ENCODE measurements at regions not wholly inside any gene's neighbourhood (a gene's known extent, or its start where the extent isn't known, plus 50 kb on each side); places are given as distances from the start of the nearest gene placed in this dataset.
"Not testable (repeated sequence)": the region's sequence is repeated elsewhere in the genome, so short reads cannot be mapped to it uniquely, and the experiment has no call there.

GRCh38 chr5:162274679-162275078, 207.1 kb downstream of the GABRG2 start:
- H3K27ac Mint-ChIP-seq = no peak overlapping the region
- H3K4me3 Mint-ChIP-seq = no peak overlapping the region
- DNase-seq (ENCODE audit: low spot score) = no peak
- H3K4me1 Mint-ChIP-seq (ENCODE audit: low read depth) = no peaks in the 10 kb centered on the region
- H3K36me3 Mint-ChIP-seq (ENCODE audit: low read depth) = no peaks in the 10 kb centered on the region
- no peaks in the 10 kb centered on the region for H3K27me3 Mint-ChIP-seq (ENCODE audit: low read depth)
- H3K9me3 Mint-ChIP-seq = peaks cover 10% of the 10 kb centered on the region

- H3K27ac Mint-ChIP-seq; H3K36me3 Mint-ChIP-seq (ENCODE audit: low read depth); H3K27me3 Mint-ChIP-seq (ENCODE audit: low read depth); DNase-seq (ENCODE audit: low spot score); H3K4me1 Mint-ChIP-seq (ENCODE audit: low read depth); H3K4me3 Mint-ChIP-seq; H3K9me3 Mint-ChIP-seq: not testable (repeated sequence)
Observed at GRCh38 chr5:162275387-162275786, 207.8 kb downstream of the GABRG2 start.

GRCh38 chr5:162282191-162282590, 214.6 kb downstream of the GABRG2 start:
- no peak for DNase-seq (ENCODE audit: low spot score)
- Mint-ChIP-seq H3K27ac (no peak overlapping the region), H3K36me3 (ENCODE audit: low read depth) (no peaks in the 10 kb centered on the region), H3K4me1 (ENCODE audit: low read depth) (no peaks in the 10 kb centered on the region), H3K9me3 (no peaks in the 10 kb centered on the region), H3K4me3 (no peak overlapping the region), H3K27me3 (ENCODE audit: low read depth) (no peaks in the 10 kb centered on the region)

- no peak overlapping the region for H3K27ac Mint-ChIP-seq
- H3K4me3 Mint-ChIP-seq = no peak overlapping the region
- H3K9me3 Mint-ChIP-seq = no peaks in the 10 kb centered on the region
- no peaks in the 10 kb centered on the region for H3K36me3 Mint-ChIP-seq (ENCODE audit: low read depth)
- H3K4me1 Mint-ChIP-seq (ENCODE audit: low read depth) = no peaks in the 10 kb centered on the region
- DNase-seq (ENCODE audit: low spot score) = no peak
- H3K27me3 Mint-ChIP-seq (ENCODE audit: low read depth) = no peaks in the 10 kb centered on the region
Observed at GRCh38 chr5:162283609-162284008, 216.0 kb downstream of the GABRG2 start.

GRCh38 chr5:162288647-162289296, 221.2 kb downstream of the GABRG2 start:
- H3K27me3 Mint-ChIP-seq (ENCODE audit: low read depth) = no peaks in the 10 kb centered on the region
- DNase-seq (ENCODE audit: low spot score) = no peak
- no peaks in the 10 kb centered on the region for H3K4me1 Mint-ChIP-seq (ENCODE audit: low read depth)
- H3K4me3 Mint-ChIP-seq = no peak overlapping the region
- no peaks in the 10 kb centered on the region for H3K36me3 Mint-ChIP-seq (ENCODE audit: low read depth)
- no peaks in the 10 kb centered on the region for H3K9me3 Mint-ChIP-seq
- no peak overlapping the region for H3K27ac Mint-ChIP-seq

- Mint-ChIP-seq H3K27me3 (ENCODE audit: low read depth) (no peaks in the 10 kb centered on the region), H3K36me3 (ENCODE audit: low read depth) (no peaks in the 10 kb centered on the region), H3K4me1 (ENCODE audit: low read depth) (no peaks in the 10 kb centered on the region), H3K4me3 (no peak overlapping the region), H3K9me3 (peaks cover 3% of the 10 kb centered on the region), H3K27ac (no peak overlapping the region)
- no peak for DNase-seq (ENCODE audit: low spot score)
Observed at GRCh38 chr5:162289489-162289888, 221.9 kb downstream of the GABRG2 start.

- H3K4me1 Mint-ChIP-seq (ENCODE audit: low read depth) = no peaks in the 10 kb centered on the region
- H3K9me3 Mint-ChIP-seq = peaks cover 14% of the 10 kb centered on the region
- no peak for DNase-seq (ENCODE audit: low spot score)
- H3K27me3 Mint-ChIP-seq (ENCODE audit: low read depth) = no peaks in the 10 kb centered on the region
- no peak overlapping the region for H3K27ac Mint-ChIP-seq
- no peaks in the 10 kb centered on the region for H3K36me3 Mint-ChIP-seq (ENCODE audit: low read depth)
- H3K4me3 Mint-ChIP-seq = no peak overlapping the region
Observed at GRCh38 chr5:162299793-162300192, 232.2 kb downstream of the GABRG2 start.

GRCh38 chr5:162301356-162301755, 233.8 kb downstream of the GABRG2 start:
- H3K27me3 Mint-ChIP-seq (ENCODE audit: low read depth) = no peaks in the 10 kb centered on the region
- H3K27ac Mint-ChIP-seq = no peak overlapping the region
- H3K36me3 Mint-ChIP-seq (ENCODE audit: low read depth) = no peaks in the 10 kb centered on the region
- H3K4me1 Mint-ChIP-seq (ENCODE audit: low read depth) = no peaks in the 10 kb centered on the region
- no peak for DNase-seq (ENCODE audit: low spot score)
- peaks cover 14% of the 10 kb centered on the region for H3K9me3 Mint-ChIP-seq
- H3K4me3 Mint-ChIP-seq = no peak overlapping the region

- Mint-ChIP-seq H3K4me3 (no peak overlapping the region), H3K4me1 (ENCODE audit: low read depth) (no peaks in the 10 kb centered on the region), H3K27ac (no peak overlapping the region), H3K9me3 (peaks cover 7% of the 10 kb centered on the region), H3K27me3 (ENCODE audit: low read depth) (no peaks in the 10 kb centered on the region), H3K36me3 (ENCODE audit: low read depth) (no peaks in the 10 kb centered on the region)
- DNase-seq (ENCODE audit: low spot score) = no peak
Observed at GRCh38 chr5:162323466-162323865, 255.9 kb downstream of the GABRG2 start.

GRCh38 chr5:162324328-162324727, 256.8 kb downstream of the GABRG2 start:
- H3K27me3 Mint-ChIP-seq (ENCODE audit: low read depth) = no peaks in the 10 kb centered on the region
- H3K36me3 Mint-ChIP-seq (ENCODE audit: low read depth) = no peaks in the 10 kb centered on the region

GRCh38 chr5:162325143-162325727, 257.7 kb downstream of the GABRG2 start:
- H3K27ac Mint-ChIP-seq = no peak overlapping the region
- DNase-seq (ENCODE audit: low spot score) = no peak
- H3K27me3 Mint-ChIP-seq (ENCODE audit: low read depth) = no peaks in the 10 kb centered on the region
- H3K9me3 Mint-ChIP-seq = peaks cover 17% of the 10 kb centered on the region
- no peak overlapping the region for H3K4me3 Mint-ChIP-seq
- H3K4me1 Mint-ChIP-seq (ENCODE audit: low read depth) = no peaks in the 10 kb centered on the region
- no peaks in the 10 kb centered on the region for H3K36me3 Mint-ChIP-seq (ENCODE audit: low read depth)

More at GRCh38 chr5:162324328-162324727, 256.8 kb downstream of the GABRG2 start:
- H3K4me3 Mint-ChIP-seq = no peak overlapping the region
- DNase-seq (ENCODE audit: low spot score) = no peak
- H3K9me3 Mint-ChIP-seq = peaks cover 8% of the 10 kb centered on the region
- H3K27ac Mint-ChIP-seq = no peak overlapping the region
- H3K4me1 Mint-ChIP-seq (ENCODE audit: low read depth) = no peaks in the 10 kb centered on the region

- Mint-ChIP-seq H3K27me3 (ENCODE audit: low read depth) (no peaks in the 10 kb centered on the region), H3K27ac (no peak overlapping the region), H3K4me1 (ENCODE audit: low read depth) (no peaks in the 10 kb centered on the region), H3K9me3 (peaks cover 26% of the 10 kb centered on the region), H3K36me3 (ENCODE audit: low read depth) (no peaks in the 10 kb centered on the region), H3K4me3 (no peak overlapping the region)
- DNase-seq (ENCODE audit: low spot score) = no peak
Observed at GRCh38 chr5:162334944-162335343, 267.4 kb downstream of the GABRG2 start.

GRCh38 chr5:162360373-162360931, 292.9 kb downstream of the GABRG2 start:
- no peaks in the 10 kb centered on the region for H3K27me3 Mint-ChIP-seq (ENCODE audit: low read depth)
- H3K9me3 Mint-ChIP-seq = peaks cover 30% of the 10 kb centered on the region
- no peak overlapping the region for H3K4me3 Mint-ChIP-seq
- no peak overlapping the region for H3K27ac Mint-ChIP-seq
- H3K4me1 Mint-ChIP-seq (ENCODE audit: low read depth) = no peaks in the 10 kb centered on the region
- no peaks in the 10 kb centered on the region for H3K36me3 Mint-ChIP-seq (ENCODE audit: low read depth)
- DNase-seq (ENCODE audit: low spot score) = no peak

- H3K36me3 Mint-ChIP-seq (ENCODE audit: low read depth) = no peaks in the 10 kb centered on the region
- no peak overlapping the region for H3K27ac Mint-ChIP-seq
- H3K9me3 Mint-ChIP-seq = peaks cover 28% of the 10 kb centered on the region
Observed at GRCh38 chr5:162372256-162372655, 304.7 kb downstream of the GABRG2 start.

GRCh38 chr5:162377895-162378294, 310.3 kb downstream of the GABRG2 start:
- DNase-seq (ENCODE audit: low spot score) = no peak
- Mint-ChIP-seq H3K27me3 (ENCODE audit: low read depth) (no peaks in the 10 kb centered on the region), H3K9me3 (peaks cover 15% of the 10 kb centered on the region), H3K36me3 (ENCODE audit: low read depth) (no peaks in the 10 kb centered on the region), H3K4me1 (ENCODE audit: low read depth) (no peaks in the 10 kb centered on the region), H3K27ac (no peak overlapping the region), H3K4me3 (no peak overlapping the region)

More at GRCh38 chr5:162372256-162372655, 304.7 kb downstream of the GABRG2 start:
- Mint-ChIP-seq H3K4me3 (no peak overlapping the region), H3K4me1 (ENCODE audit: low read depth) (no peaks in the 10 kb centered on the region), H3K27me3 (ENCODE audit: low read depth) (no peaks in the 10 kb centered on the region)
- DNase-seq (ENCODE audit: low spot score) = no peak

All from T-helper 2 cell treated with Interferon-gamma antibody and Interleukin-4, amounts not matched to agents 5 μg/mL and 100 μg/mL, for 36 hours (primary cell).